Dendritic cell treated with granulocyte-macrophage colony-stimulating factor and Interleukin-4, amounts not matched to agents 40 ng/mL and 50 ng/mL, for 4 days (primary cell): ENCODE measurements at regions not wholly inside any gene's neighbourhood (a gene's known extent, or its start where the extent isn't known, plus 50 kb on each side); places are given as distances from the start of the nearest gene placed in this dataset.
"Not testable (repeated sequence)": the region's sequence is repeated elsewhere in the genome, so short reads cannot be mapped to it uniquely, and the experiment has no call there.

Source experiments
- H3K27ac Mint-ChIP-seq: one replicate; pipeline ENCODE4 v1.8.0; 2022; ENCODE audit warnings: mild to moderate bottlenecking, mixed read lengths
- H3K27me3 Mint-ChIP-seq: one replicate; pipeline ENCODE4 v1.8.0; 2022; ENCODE audit warnings: mild to moderate bottlenecking, mixed read lengths
- H3K36me3 Mint-ChIP-seq: one replicate; pipeline ENCODE4 v1.8.0; 2022; ENCODE audit warnings: low read depth, mixed read lengths
- H3K4me1 Mint-ChIP-seq: one replicate; pipeline ENCODE4 v1.8.0; 2022; ENCODE audit warnings: low read depth, mixed read lengths
- H3K4me3 Mint-ChIP-seq: one replicate; pipeline ENCODE4 v1.8.0; 2022; ENCODE audit warnings: mild to moderate bottlenecking, moderate library complexity, mixed read lengths
- H3K9me3 Mint-ChIP-seq: one replicate; pipeline ENCODE4 v1.8.0; 2022; ENCODE audit warnings: mixed read lengths
- intact Hi-C: fragments of 100-400 bp; cut with micrococcal nuclease; formaldehyde crosslinking; loops from one replicate; pipeline ENCODE4 v1.15.0; 2022

DNA sequence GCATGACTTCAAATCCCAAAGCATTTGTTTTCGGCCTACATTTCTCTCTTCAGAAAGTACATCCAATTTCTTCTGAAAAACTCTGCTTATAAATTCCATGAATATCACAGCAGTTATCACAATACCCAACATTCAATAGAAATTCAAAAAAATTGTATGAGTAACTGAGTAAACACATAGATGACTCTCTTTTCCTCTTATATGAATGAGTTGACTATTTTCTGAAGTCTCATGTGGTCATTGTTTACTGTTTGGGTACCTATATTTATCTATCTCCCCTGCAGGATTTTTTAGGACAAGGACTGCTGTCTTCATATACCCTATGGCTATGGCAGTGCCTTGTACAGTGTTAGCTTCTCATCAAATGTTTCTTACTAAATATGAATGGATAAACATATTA, 157.1 kb downstream of the HTR1A start:
- intact Hi-C loops, result no loop called here
- H3K36me3 Mint-ChIP-seq, result no peaks in the 10 kb centered on the region
- H3K4me3 Mint-ChIP-seq, result no peak overlapping the region
- H3K27ac Mint-ChIP-seq, result no peak overlapping the region
- peaks cover 22% of the 10 kb centered on the region for H3K9me3 Mint-ChIP-seq
- H3K27me3 Mint-ChIP-seq, result no peaks in the 10 kb centered on the region
- H3K4me1 Mint-ChIP-seq, result no peaks in the 10 kb centered on the region

GRCh38 chr5:63803165-63803564, 159.1 kb downstream of the HTR1A start:
- intact Hi-C loops, result no loop called here
- H3K4me3 Mint-ChIP-seq, result no peak overlapping the region
- H3K27me3 Mint-ChIP-seq, result no peaks in the 10 kb centered on the region
- peaks cover 37% of the 10 kb centered on the region for H3K9me3 Mint-ChIP-seq
- H3K27ac Mint-ChIP-seq, result no peak overlapping the region
- H3K4me1 Mint-ChIP-seq, result no peaks in the 10 kb centered on the region
- H3K36me3 Mint-ChIP-seq, result no peaks in the 10 kb centered on the region

GRCh38 chr5:63794979-63795378, 167.3 kb downstream of the HTR1A start:
- intact Hi-C loops, result no loop called here
- Mint-ChIP-seq H3K4me3 (no peak overlapping the region), H3K36me3 (no peaks in the 10 kb centered on the region), H3K4me1 (no peaks in the 10 kb centered on the region), H3K27ac (no peak overlapping the region), H3K27me3 (no peaks in the 10 kb centered on the region), H3K9me3 (peaks cover 47% of the 10 kb centered on the region)

DNA sequence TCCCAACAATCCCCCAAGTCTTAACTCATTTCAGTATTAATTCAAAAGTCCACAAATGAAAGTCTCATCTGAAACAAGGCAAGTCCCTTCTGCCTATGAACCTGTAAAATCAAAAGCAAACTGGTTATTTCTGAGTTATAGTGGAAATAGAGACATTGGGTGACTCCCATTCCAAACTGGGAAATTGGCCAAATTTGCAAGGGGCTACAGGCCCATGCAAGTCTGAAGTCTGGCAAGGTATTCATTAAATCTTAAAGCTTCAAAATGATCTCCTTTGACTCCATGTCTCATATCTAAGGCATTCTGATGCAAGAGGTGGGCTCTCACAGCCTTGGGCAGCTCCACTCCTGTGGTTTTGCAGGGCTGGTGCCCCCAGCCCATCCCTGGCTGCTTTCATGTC, 167.9 kb downstream of the HTR1A start:
- H3K27me3 Mint-ChIP-seq, result no peaks in the 10 kb centered on the region
- H3K4me3 Mint-ChIP-seq, result no peak overlapping the region
- no peaks in the 10 kb centered on the region for H3K4me1 Mint-ChIP-seq
- intact Hi-C loops, result no loop called here
- H3K36me3 Mint-ChIP-seq, result no peaks in the 10 kb centered on the region
- peaks cover 40% of the 10 kb centered on the region for H3K9me3 Mint-ChIP-seq
- H3K27ac Mint-ChIP-seq, result no peak overlapping the region

- no peaks in the 10 kb centered on the region for H3K36me3 Mint-ChIP-seq
- no peaks in the 10 kb centered on the region for H3K4me1 Mint-ChIP-seq
- no peak overlapping the region for H3K27ac Mint-ChIP-seq
- intact Hi-C loops, result no loop called here
- peaks cover 18% of the 10 kb centered on the region for H3K9me3 Mint-ChIP-seq
- no peaks in the 10 kb centered on the region for H3K27me3 Mint-ChIP-seq
- H3K4me3 Mint-ChIP-seq, result no peak overlapping the region
Observed at GRCh38 chr5:63774939-63775338, 187.3 kb downstream of the HTR1A start.

DNA sequence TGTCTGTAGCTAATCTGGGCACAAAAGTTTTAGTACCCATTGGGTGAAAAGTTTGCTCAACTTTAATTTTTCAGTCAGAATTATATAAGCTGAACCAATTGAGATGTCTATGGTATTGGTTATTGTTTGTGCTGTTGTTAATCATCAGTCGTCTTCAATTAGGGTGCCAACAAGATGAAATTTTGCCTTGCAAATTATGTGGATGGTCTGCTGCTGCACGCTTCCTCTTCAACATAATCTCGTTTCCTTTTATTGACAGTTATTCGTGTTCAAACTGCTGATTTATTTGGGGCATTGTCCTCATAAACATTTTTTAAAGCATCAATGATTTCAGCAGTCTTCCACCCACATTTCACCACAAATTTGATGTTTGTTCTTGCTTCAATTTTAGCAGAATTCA, 194.0 kb downstream of the HTR1A start:
- Mint-ChIP-seq H3K9me3 (peaks cover 11% of the 10 kb centered on the region), H3K4me3 (no peak overlapping the region), H3K27me3 (no peaks in the 10 kb centered on the region), H3K36me3 (no peaks in the 10 kb centered on the region), H3K4me1 (no peaks in the 10 kb centered on the region), H3K27ac (no peak overlapping the region)
- intact Hi-C loops, result no loop called here

GRCh38 chr5:63760965-63761364, 201.3 kb downstream of the HTR1A start:
- no peaks in the 10 kb centered on the region for H3K27me3 Mint-ChIP-seq
- H3K27ac Mint-ChIP-seq, result no peak overlapping the region
- no peak overlapping the region for H3K4me3 Mint-ChIP-seq
- peaks cover 11% of the 10 kb centered on the region for H3K9me3 Mint-ChIP-seq
- H3K4me1 Mint-ChIP-seq, result no peaks in the 10 kb centered on the region
- intact Hi-C loops, result no loop called here
- no peaks in the 10 kb centered on the region for H3K36me3 Mint-ChIP-seq

DNA sequence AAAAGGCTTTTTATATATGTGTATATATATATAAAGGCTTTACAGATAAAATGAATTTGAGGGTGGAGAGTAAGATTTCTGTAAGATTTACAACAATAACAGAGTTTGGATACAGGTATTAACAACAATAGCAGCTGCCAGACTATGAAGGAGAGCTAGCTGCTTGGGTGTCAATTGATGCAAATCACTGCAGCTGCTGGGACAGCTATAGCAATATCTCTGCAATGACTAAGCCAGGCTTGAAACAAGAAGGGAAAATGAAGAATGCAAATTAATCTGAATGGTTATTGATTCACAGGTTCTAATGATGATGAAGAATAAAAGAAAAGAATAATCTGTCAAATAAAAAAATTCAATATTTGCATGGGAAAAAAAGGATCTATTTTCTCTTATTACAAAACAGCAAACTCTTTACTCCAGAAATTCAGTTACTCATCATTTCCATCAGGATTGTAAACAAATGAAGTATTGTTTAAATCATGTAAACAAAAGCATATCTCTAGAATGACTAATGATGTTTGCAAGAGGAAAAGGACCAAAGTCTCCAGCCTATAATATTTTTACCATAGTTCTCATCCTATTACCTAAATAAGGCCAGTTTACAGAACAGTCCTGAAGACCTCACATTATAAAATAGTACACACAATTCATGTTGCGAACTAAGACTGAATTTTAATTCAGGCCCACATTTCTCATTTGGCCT, 219.0 kb downstream of the HTR1A start:
- Mint-ChIP-seq H3K9me3 (peaks cover 51% of the 10 kb centered on the region), H3K4me3 (no peak overlapping the region), H3K4me1 (no peaks in the 10 kb centered on the region), H3K36me3 (no peaks in the 10 kb centered on the region), H3K27ac (no peak overlapping the region), H3K27me3 (no peaks in the 10 kb centered on the region)
- intact Hi-C loops, result no loop called here

- intact Hi-C loops, H3K27ac Mint-ChIP-seq: not testable (repeated sequence)
- H3K9me3 Mint-ChIP-seq, result peaks cover 18% of the 10 kb centered on the region
Observed at GRCh38 chr5:63732880-63733279, 229.4 kb downstream of the HTR1A start.

GRCh38 chr5:63727583-63727982, 234.7 kb downstream of the HTR1A start:
- intact Hi-C loops, result no loop called here
- Mint-ChIP-seq H3K27me3 (no peaks in the 10 kb centered on the region), H3K4me3 (no peak overlapping the region), H3K27ac (no peak overlapping the region), H3K9me3 (peaks cover 11% of the 10 kb centered on the region), H3K36me3 (no peaks in the 10 kb centered on the region), H3K4me1 (no peaks in the 10 kb centered on the region)

More at GRCh38 chr5:63732880-63733279, 229.4 kb downstream of the HTR1A start:
- H3K36me3 Mint-ChIP-seq, H3K27me3 Mint-ChIP-seq, H3K4me1 Mint-ChIP-seq, H3K4me3 Mint-ChIP-seq: not testable (repeated sequence)

GRCh38 chr5:63726496-63726895, 235.7 kb downstream of the HTR1A start:
- Mint-ChIP-seq H3K27ac (no peak overlapping the region), H3K27me3 (no peaks in the 10 kb centered on the region), H3K9me3 (peaks cover 18% of the 10 kb centered on the region), H3K4me1 (no peaks in the 10 kb centered on the region), H3K4me3 (no peak overlapping the region), H3K36me3 (no peaks in the 10 kb centered on the region)
- intact Hi-C loops, result no loop called here

DNA sequence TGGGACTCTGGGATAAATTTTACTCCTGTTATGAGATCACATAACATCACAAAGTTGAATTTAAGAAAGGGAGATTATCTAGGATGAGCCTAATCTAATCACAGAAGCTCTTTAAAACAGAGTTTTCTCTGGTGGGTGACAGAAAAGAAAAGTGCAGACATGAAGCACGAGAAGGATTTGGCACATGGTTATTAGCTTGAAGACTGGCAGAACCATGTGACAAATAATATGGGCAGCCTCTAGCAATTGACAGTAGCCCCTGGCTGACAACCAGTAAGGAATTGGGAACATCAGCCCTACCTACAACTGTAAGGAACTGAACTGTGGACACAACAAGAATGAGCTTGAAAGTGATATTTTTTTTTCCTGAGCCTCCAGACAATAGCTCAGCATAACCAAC, 243.1 kb downstream of the HTR1A start:
- no peaks in the 10 kb centered on the region for H3K36me3 Mint-ChIP-seq
- intact Hi-C loops, result no loop called here
- no peaks in the 10 kb centered on the region for H3K4me1 Mint-ChIP-seq
- peaks cover 7% of the 10 kb centered on the region for H3K9me3 Mint-ChIP-seq
- no peak overlapping the region for H3K27ac Mint-ChIP-seq
- no peak overlapping the region for H3K4me3 Mint-ChIP-seq
- H3K27me3 Mint-ChIP-seq, result no peaks in the 10 kb centered on the region

DNA sequence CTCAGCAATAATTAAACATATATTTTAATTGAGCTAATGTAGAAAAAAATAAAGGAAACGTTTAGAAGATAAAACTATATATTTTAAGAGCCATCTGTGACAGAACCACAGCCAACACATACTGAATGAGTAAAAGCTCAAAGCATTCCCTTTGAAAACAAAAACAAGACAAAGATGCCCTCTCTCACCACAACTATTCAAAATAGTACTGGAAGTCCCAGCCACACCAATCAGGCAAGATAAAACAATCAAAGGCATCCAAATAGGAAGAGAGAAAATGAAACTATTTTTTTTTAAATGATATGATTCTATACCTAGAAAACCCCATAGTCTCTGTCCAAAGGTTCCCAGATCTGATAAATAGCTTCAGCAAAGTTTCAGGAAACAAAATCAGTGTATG, 262.0 kb downstream of the HTR1A start:
- intact Hi-C loops, result no loop called here
- Mint-ChIP-seq H3K4me3 (no peak overlapping the region), H3K27ac (no peak overlapping the region), H3K9me3 (peaks cover 9% of the 10 kb centered on the region), H3K36me3 (no peaks in the 10 kb centered on the region), H3K27me3 (no peaks in the 10 kb centered on the region), H3K4me1 (no peaks in the 10 kb centered on the region)

DNA sequence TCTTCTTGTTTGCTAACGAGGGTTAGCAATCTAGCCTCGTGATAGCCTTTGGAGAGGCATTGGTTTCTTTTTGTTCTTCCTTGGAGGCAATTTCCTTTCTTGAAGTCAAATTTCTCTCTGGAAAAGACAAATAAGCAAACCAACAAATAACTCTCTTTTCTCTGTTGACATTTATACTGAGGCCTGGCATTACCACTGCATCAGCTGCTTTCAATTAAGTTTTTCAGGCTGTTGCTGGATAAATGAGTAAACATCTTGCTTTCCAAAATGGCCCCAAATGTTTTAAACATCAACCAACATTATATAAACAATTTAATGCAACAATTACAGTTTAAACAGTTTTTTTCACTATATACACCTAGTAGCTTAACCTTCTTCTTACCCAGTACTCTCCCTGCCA, 264.4 kb downstream of the HTR1A start:
- Mint-ChIP-seq H3K36me3 (no peaks in the 10 kb centered on the region), H3K4me3 (no peak overlapping the region), H3K4me1 (no peaks in the 10 kb centered on the region), H3K27ac (no peak overlapping the region), H3K27me3 (no peaks in the 10 kb centered on the region), H3K9me3 (peaks cover 8% of the 10 kb centered on the region)
- intact Hi-C loops, result no loop called here

GRCh38 chr5:63690546-63690945, 271.7 kb downstream of the HTR1A start:
- Mint-ChIP-seq H3K4me3 (no peak overlapping the region), H3K36me3 (no peaks in the 10 kb centered on the region), H3K27ac (no peak overlapping the region), H3K9me3 (no peaks in the 10 kb centered on the region), H3K27me3 (no peaks in the 10 kb centered on the region), H3K4me1 (no peaks in the 10 kb centered on the region)
- intact Hi-C loops, result no loop called here
